Tibial artery (tissue), 4 donors: ENCODE measurements at regions not wholly inside any gene's neighbourhood (a gene's known extent, or its start where the extent isn't known, plus 50 kb on each side); places are given as distances from the start of the nearest gene placed in this dataset.

Source experiments
- DNase-seq, 2 donors: peaks; one replicate each; pipeline ENCODE4 v3.0.0-alpha.2; 2019
- H3K27ac ChIP-seq, 2 donors: fragments of 200-600 bp; sonication (generic) in 1 of 2; 1 replicate in 1 of 2; 2 replicates in 1 of 2; pipeline ENCODE4 v1.5.1; 2018 to 2019; ENCODE audit warnings: mild to moderate bottlenecking in 1 of 2
- H3K27me3 ChIP-seq, 2 donors: fragments of 200-600 bp; sonication (generic) in 1 of 2; one replicate each; pipeline versions ENCODE4 v1.5.1 to v1.6.0; 2016 to 2019
- H3K36me3 ChIP-seq, 3 donors: fragments of 200-600 bp; sonication (generic) in 2 of 3; one replicate each; pipeline ENCODE4 v1.5.1; 2016 to 2019; ENCODE audit warnings: mild to moderate bottlenecking in 2 of 3
- H3K4me1 ChIP-seq, 4 donors: fragments of 200-600 bp; sonication (generic) in 2 of 4; 1 replicate in 3 of 4; 2 replicates in 1 of 4; pipeline ENCODE4 v1.5.1; 2016 to 2019
- H3K4me3 ChIP-seq, 2 donors: fragments of 200-600 bp; sonication (generic) in 1 of 2; 1 replicate in 1 of 2; 2 replicates in 1 of 2; pipeline ENCODE4 v1.5.1; 2018 to 2019; ENCODE audit warnings: mild to moderate bottlenecking in 2 of 2
- H3K9me3 ChIP-seq, 3 donors: fragments of 200-600 bp; sonication (generic) in 1 of 3; one replicate each; pipeline ENCODE4 v1.5.1; 2016 to 2019
- CTCF ChIP-seq, 2 experiments: fragments of 200-600 bp in 1 of 2; fragments of 450-650 bp in 1 of 2; IDR thresholded peaks; one replicate each; pipeline ENCODE4 v1.5.1; 2017 to 2019; ENCODE audit warnings: antibody characterized with exemption in 2 of 2, mild to moderate bottlenecking in 1 of 2, moderate library complexity in 1 of 2
- intact Hi-C: fragments of 100-400 bp; cut with DNase I; formaldehyde crosslinking; loops from one replicate; pipeline ENCODE4 v1.15.0; 2023; ENCODE audit warnings: low total_unique reads

GRCh38 chr5:98299435-98299834 is 474.0 kb upstream of the RGMB start:
- no peaks in the 10 kb centered on the region for H3K4me1 ChIP-seq
- no peaks in the 10 kb centered on the region for H3K27me3 ChIP-seq
- H3K9me3 ChIP-seq: no peaks in the 10 kb centered on the region
- TF ChIP-seq CTCF (IDR thresholded peaks at IDR 0.05): no peak
- intact Hi-C loops: no loop called here
- no peaks in the 10 kb centered on the region for H3K36me3 ChIP-seq
- H3K4me3 ChIP-seq: no peak overlapping the region
- no peak overlapping the region for H3K27ac ChIP-seq
- no peak for DNase-seq

- H3K4me1 ChIP-seq: no peaks in the 10 kb centered on the region
- no peak for TF ChIP-seq CTCF (IDR thresholded peaks at IDR 0.05)
- intact Hi-C loops: no loop called here
- no peak for DNase-seq
- H3K27me3 ChIP-seq: no peaks in the 10 kb centered on the region
- H3K9me3 ChIP-seq: no peaks in the 10 kb centered on the region
- no peak overlapping the region for H3K4me3 ChIP-seq
- no peak overlapping the region for H3K27ac ChIP-seq
- no peaks in the 10 kb centered on the region for H3K36me3 ChIP-seq
These were observed 471.9 kb upstream of the RGMB start for GRCh38 chr5:98301547-98301946.

- no peaks in the 10 kb centered on the region for H3K36me3 ChIP-seq
- no peak overlapping the region for H3K4me3 ChIP-seq
- no peaks in the 10 kb centered on the region for H3K27me3 ChIP-seq
- H3K9me3 ChIP-seq: no peaks in the 10 kb centered on the region
- no peak for DNase-seq
- no peak overlapping the region for H3K27ac ChIP-seq
- no peak for TF ChIP-seq CTCF (IDR thresholded peaks at IDR 0.05)
- H3K4me1 ChIP-seq: no peaks in the 10 kb centered on the region
- intact Hi-C loops: no loop called here
These were observed 465.7 kb upstream of the RGMB start for GRCh38 chr5:98307811-98308210.

GRCh38 chr5:98308231-98308630 is 465.2 kb upstream of the RGMB start:
- H3K27ac ChIP-seq: no peak overlapping the region
- no peak for TF ChIP-seq CTCF (IDR thresholded peaks at IDR 0.05)
- no peaks in the 10 kb centered on the region for H3K27me3 ChIP-seq
- H3K9me3 ChIP-seq: no peaks in the 10 kb centered on the region
- intact Hi-C loops: no loop called here
- H3K4me1 ChIP-seq: no peaks in the 10 kb centered on the region
- no peaks in the 10 kb centered on the region for H3K36me3 ChIP-seq
- DNase-seq: no peak
- H3K4me3 ChIP-seq: no peak overlapping the region

- Histone ChIP-seq H3K27ac (no peak overlapping the region), H3K27me3 (no peaks in the 10 kb centered on the region), H3K9me3 (no peaks in the 10 kb centered on the region), H3K4me1 (no peaks in the 10 kb centered on the region), H3K4me3 (no peak overlapping the region), H3K36me3 (no peaks in the 10 kb centered on the region)
- intact Hi-C loops: no loop called here
- no peak for DNase-seq
- TF ChIP-seq CTCF (IDR thresholded peaks at IDR 0.05): no peak
These were observed 464.5 kb upstream of the RGMB start for GRCh38 chr5:98308960-98309359.
